Upper lobe of left lung (tissue), 6 donors: ENCODE measurements at regions not wholly inside any gene's neighbourhood (a gene's known extent, or its start where the extent isn't known, plus 50 kb on each side); places are given as distances from the start of the nearest gene placed in this dataset.

ENCODE experiments used
- ATAC-seq, 2 donors: fragments of 200-7000 bp; cut with Tn5 transposase; one replicate each; pipeline ENCODE4 v1.9.1; 2022; ENCODE audit warnings: mild to moderate bottlenecking in 2 of 2, moderate library complexity in 2 of 2; ENCODE audit not compliant: low FRiP score in 2 of 2
- DNase-seq, 2 donors: peaks; one replicate each; pipeline ENCODE4 v3.0.0-alpha.2; 2019 to 2020
- H3K27ac ChIP-seq, 4 donors: fragments of 200-600 bp; sonication (generic); one replicate each; pipeline ENCODE4 v1.5.1; 2016 to 2019
- H3K27me3 ChIP-seq, 4 donors: fragments of 200-600 bp; sonication (generic); one replicate each; pipeline ENCODE4 v1.5.1; 2017 to 2019
- H3K36me3 ChIP-seq, 4 donors: fragments of 200-600 bp; sonication (generic); one replicate each; pipeline ENCODE4 v1.5.1; 2016 to 2019
- H3K4me1 ChIP-seq, 4 donors: fragments of 200-600 bp; sonication (generic); one replicate each; pipeline ENCODE4 v1.5.1; 2018 to 2019
- H3K4me3 ChIP-seq, 4 donors: fragments of 200-600 bp; sonication (generic); one replicate each; pipeline ENCODE4 v1.5.1; 2017 to 2019; ENCODE audit warnings: mild to moderate bottlenecking in 2 of 4, moderate library complexity in 1 of 4
- H3K9me3 ChIP-seq, 4 donors: fragments of 200-600 bp; sonication (generic); one replicate each; pipeline ENCODE4 v1.5.1; 2018 to 2019
- CTCF ChIP-seq, 6 experiments: fragments of 450-650 bp in 4 of 6; fragments of 200-600 bp in 2 of 6; sonication (generic) in 2 of 6; IDR thresholded peaks; one replicate each; pipeline ENCODE4 v1.5.1; 2016 to 2019; ENCODE audit warnings: antibody characterized with exemption in 6 of 6
- EP300 ChIP-seq, 4 donors: sonication (generic); formaldehyde crosslinking; IDR thresholded peaks; one replicate each; pipeline ENCODE4 v1.5.1; 2017; ENCODE audit warnings: antibody characterized with exemption in 4 of 4, control low read depth in 2 of 4
- POLR2A ChIP-seq, 4 donors: fragments of 450-650 bp; IDR thresholded peaks; one replicate each; pipeline ENCODE4 v1.5.1; 2016 to 2017; ENCODE audit warnings: antibody characterized with exemption in 4 of 4, mild to moderate bottlenecking in 2 of 4
- POLR2AphosphoS5 ChIP-seq, 2 donors: sonication (generic); formaldehyde crosslinking; IDR thresholded peaks; one replicate each; pipeline ENCODE4 v1.5.1; 2017; ENCODE audit warnings: antibody characterized with exemption in 2 of 2
- WGBS, 2 donors: methylation state at CpG; one replicate each; pipeline ENCODE4 v1.1.5; 2017 to 2018; 5-methylcytosine and 5-hydroxymethylcytosine counted together
- donor health status: DM: no; HTN: no; CAD: no; lungs with moderate emphysema.
- donor health status: DM: no; HTN: yes; CAD: no; lungs with severe emphysema.

- Histone ChIP-seq H3K4me1 (no peaks in the 10 kb centered on the region), H3K4me3 (no peak overlapping the region), H3K27ac (no peak overlapping the region), H3K9me3 (no peaks in the 10 kb centered on the region), H3K27me3 (no peaks in the 10 kb centered on the region), H3K36me3 (no peaks in the 10 kb centered on the region)
- 60 to 83% methylated on average over 5 of the region's 8 CpGs for WGBS, 2 donors
- DNase-seq (peak in 1 of 2 donors; percentile 41), ATAC-seq (no peak)
- TF ChIP-seq CTCF (IDR thresholded peaks at IDR 0.05) (peak in 2 of 6 experiments; percentile 11 to 16), EP300 (IDR thresholded peaks at IDR 0.05) (no peak), POLR2A (IDR thresholded peaks at IDR 0.05) (no peak)
Measured at GRCh38 chr6:43953794-43954310, 173.4 kb downstream of the MRPL14 start.

- Histone ChIP-seq H3K27ac (no peak overlapping the region), H3K9me3 (no peaks in the 10 kb centered on the region), H3K4me1 (no peaks in the 10 kb centered on the region), H3K36me3 (no peaks in the 10 kb centered on the region), H3K27me3 (no peaks in the 10 kb centered on the region), H3K4me3 (no peak overlapping the region)
- 83 to 86% methylated on average over 2 of the region's 2 CpGs for WGBS, 2 donors
- no peak for TF ChIP-seq POLR2A (IDR thresholded peaks at IDR 0.05)
- no peak for DNase-seq
- no peak for ATAC-seq
Measured at GRCh38 chr6:43953256-43953655, 174.0 kb downstream of the MRPL14 start.

- ATAC-seq (no peak), DNase-seq (no peak)
- Histone ChIP-seq H3K4me3 (no peak overlapping the region), H3K36me3 (no peaks in the 10 kb centered on the region), H3K4me1 (no peaks in the 10 kb centered on the region), H3K9me3 (no peaks in the 10 kb centered on the region), H3K27ac (no peak overlapping the region), H3K27me3 (no peaks in the 10 kb centered on the region)
- TF ChIP-seq EP300 (IDR thresholded peaks at IDR 0.05) (no peak), POLR2AphosphoS5 (IDR thresholded peaks at IDR 0.05) (no peak), CTCF (IDR thresholded peaks at IDR 0.05) (no peak), POLR2A (IDR thresholded peaks at IDR 0.05) (no peak)
- WGBS, 2 donors, result 75 to 100% methylated on average over 1 of the region's 1 CpG
Measured at GRCh38 chr6:43952746-43953145, 174.5 kb downstream of the MRPL14 start.

- ATAC-seq, result peak in 1 of 2 donors; percentile 13
Measured at GRCh38 chr6:43951756-43952675, 175.2 kb downstream of the MRPL14 start.

More at GRCh38 chr6:43951756-43952675, 175.2 kb downstream of the MRPL14 start:
- no peak overlapping the region for H3K4me3 ChIP-seq
- TF ChIP-seq POLR2AphosphoS5 (IDR thresholded peaks at IDR 0.05), result no peak
- TF ChIP-seq POLR2A (IDR thresholded peaks at IDR 0.05), result no peak
- no peak for TF ChIP-seq EP300 (IDR thresholded peaks at IDR 0.05)
- no peak for TF ChIP-seq CTCF (IDR thresholded peaks at IDR 0.05)
- no peaks in the 10 kb centered on the region for H3K4me1 ChIP-seq
- H3K36me3 ChIP-seq, result no peaks in the 10 kb centered on the region
- H3K9me3 ChIP-seq, result no peaks in the 10 kb centered on the region
- H3K27me3 ChIP-seq, result no peaks in the 10 kb centered on the region
- WGBS, 2 donors, result 92 to 97% methylated on average over 5 to 8 of the region's 8 CpGs
- no peak overlapping the region for H3K27ac ChIP-seq
- no peak for DNase-seq
